GM18499 (cell line): ENCODE measurements at regions not wholly inside any gene's neighbourhood (a gene's known extent, or its start where the extent isn't known, plus 50 kb on each side); places are given as distances from the start of the nearest gene placed in this dataset.

Source experiments
- ATAC-seq: cut with Tn5 transposase; IDR thresholded peaks from one replicate; pipeline ENCODE4 v1.9.1; 2021; ENCODE audit warnings: moderate number of reproducible peaks; ENCODE audit not compliant: insufficient read depth, unreplicated experiment

DNA sequence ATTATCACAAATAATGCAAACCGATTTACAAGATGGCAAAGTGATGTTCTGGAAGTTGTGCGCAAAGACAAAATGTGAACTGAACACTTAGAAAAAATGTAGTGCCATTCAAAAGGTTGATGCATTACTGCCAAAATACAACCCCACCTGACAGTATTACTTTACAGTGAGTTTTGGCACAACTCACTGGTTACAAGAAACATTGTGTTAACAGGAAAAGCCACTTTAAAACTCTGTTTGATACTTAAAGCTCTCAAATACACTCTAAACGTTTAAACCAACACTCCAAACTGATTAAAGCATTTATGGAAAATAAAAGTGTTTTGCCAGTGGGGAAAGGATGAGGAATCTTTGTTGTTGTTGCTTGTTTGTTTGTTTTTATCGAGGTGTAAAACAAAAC lies 173.4 kb upstream of the SATB2 start:
- ATAC-seq, result no peak

GRCh38 chr2:199629301-199629700 lies 171.6 kb upstream of the SATB2 start:
- no peak for ATAC-seq

GRCh38 chr2:199627417-199627816 lies 169.7 kb upstream of the SATB2 start:
- ATAC-seq, result no peak

GRCh38 chr2:199624958-199625357 lies 167.2 kb upstream of the SATB2 start:
- ATAC-seq, result no peak

DNA sequence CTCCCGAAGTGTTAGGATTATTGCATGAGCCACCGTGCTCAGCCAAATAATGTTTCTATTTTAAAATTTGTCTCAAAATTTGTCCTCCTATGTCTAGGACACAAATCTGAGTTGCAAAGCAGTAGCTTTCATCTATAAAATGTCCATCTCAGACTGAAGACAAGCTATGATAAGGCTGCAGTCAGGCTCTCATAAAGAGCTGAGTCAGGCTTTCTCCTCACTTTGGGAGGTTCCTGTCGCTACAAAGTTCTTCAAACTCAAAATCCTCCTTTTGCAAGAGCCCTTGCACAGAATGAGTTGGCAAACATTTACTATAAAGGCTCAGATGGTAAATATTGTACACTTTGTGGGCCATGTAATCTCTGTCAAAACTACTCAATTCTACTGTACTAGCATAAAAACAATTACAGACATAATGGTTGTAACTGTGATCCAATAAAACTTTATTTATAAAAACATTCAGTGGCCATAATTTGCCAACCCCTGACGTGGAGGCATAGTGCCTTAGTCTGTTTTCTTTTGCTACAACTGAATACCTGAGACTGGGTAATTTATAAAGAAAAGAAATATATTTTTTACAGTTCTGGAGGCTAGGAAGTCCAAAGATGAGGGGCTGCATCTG lies 154.9 kb upstream of the SATB2 start:
- no peak for ATAC-seq

DNA sequence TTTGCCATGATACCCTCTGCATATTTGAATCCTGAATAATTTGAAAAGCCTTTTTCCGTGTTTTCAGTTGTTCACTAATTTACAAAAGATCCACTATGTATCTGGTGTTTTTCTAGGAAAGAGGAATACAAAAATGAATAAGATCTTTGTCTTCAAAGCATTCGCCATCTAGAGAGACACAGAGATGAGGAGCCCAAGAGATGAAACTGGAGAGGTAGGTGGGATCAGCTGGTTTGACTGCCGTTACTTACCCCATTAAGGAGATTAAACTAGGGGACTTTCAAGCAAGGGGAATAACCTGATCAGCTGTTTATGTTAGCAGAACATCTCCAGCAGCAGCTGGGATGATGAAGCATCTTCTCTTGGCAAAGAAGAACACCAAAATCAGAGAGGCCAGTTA lies 150.2 kb upstream of the SATB2 start:
- ATAC-seq, result no peak

DNA sequence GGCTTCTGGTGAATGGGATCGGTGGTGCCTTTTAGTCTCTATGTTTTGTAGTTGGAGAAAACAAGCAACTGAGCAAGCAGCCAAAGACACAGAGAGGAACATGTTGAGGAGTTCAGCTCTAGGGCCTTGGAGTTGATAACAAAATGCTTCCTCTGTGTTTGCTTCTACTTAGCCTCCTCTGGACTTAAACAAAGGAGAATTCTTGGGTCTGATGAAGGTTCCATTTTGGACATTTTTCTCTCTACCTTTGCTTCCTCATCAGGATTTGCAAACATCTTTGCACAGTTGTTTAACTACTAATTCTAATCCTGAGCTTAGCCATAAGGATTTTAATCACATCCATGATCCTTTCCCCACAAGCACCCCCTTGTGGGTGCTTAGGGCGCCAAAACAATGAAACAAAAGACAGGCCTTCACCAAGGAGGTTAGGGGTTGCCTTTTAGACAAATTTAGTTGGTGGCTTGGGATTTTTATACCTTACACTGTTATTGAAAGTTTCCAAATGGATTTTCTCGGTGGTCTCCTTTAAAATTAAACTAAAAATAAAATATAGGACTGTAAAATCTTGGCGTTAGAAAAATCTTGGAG lies 148.5 kb upstream of the SATB2 start:
- ATAC-seq, result no peak

- no peak for ATAC-seq
Observed at GRCh38 chr2:199603721-199604291, 146.1 kb upstream of the SATB2 start.

DNA sequence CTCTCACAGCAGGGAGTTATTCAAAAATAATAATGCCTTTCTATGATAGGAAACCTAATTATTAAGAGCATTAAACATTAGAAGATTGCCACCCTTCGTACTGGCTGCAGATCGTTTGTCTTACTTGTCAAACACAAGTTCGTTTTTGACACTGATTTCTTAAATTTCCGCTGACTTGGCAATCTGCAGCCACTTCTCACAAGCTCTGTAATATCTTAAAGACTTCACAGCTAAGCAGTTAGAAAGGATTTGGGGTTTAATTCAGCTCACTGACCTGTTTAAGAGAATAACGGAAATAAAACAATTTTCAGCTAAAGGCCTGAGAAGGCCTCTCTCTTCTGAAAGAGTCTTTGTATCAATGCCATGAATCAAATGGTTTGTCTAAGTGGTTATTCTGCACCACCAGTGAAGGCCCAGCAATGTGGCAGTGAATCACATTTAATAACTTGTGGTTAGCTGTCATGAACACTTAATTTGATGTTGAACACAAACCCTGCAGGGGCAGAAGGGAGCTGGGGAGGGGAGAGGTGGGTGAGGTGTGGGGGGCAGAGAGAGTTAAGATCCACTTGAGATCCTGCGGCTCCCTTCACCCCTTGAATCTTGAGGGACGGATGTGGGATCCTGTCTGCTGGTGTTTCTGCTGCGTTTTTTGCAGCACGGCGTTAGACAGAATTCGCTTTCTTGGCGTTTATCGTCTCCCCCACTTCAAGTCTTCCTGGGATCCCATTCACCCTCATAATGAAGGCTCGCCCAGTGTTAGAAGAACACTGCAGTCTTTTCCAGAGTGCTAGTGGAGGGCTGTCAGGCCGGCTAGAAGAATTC lies 145.4 kb upstream of the SATB2 start:
- ATAC-seq, result no peak

DNA sequence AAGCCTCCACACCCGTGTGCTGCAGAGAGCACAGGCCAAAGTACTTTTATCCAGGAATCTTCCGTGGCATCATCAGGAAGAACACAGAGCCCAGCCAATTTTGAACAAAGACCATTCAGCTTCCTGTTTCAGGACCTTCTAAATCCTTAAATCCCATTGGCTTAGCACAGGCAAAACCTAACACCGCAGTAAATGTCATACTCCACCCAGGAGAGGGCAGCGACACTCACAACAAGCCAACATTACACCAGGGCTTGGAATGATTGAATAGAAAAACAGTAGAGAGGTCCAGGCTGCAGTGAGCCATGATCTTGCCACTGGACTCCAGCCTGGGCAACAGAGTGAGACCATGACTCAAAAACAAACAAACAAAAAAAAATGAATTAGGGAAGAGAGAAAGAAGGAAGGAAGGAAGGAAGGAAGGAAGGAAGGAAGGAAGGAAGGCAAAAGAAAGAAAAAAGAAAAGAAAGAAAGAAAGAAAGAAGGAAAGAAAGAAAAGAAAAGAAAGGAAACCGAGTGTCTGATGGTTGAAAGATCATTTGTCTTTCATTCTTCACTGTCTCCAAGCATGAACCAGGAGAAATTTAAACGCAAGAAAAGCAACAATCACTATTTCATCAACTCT lies 144.6 kb upstream of the SATB2 start:
- ATAC-seq, result no peak

- no peak for ATAC-seq
Observed at GRCh38 chr2:199596549-199596948, 138.8 kb upstream of the SATB2 start.

DNA sequence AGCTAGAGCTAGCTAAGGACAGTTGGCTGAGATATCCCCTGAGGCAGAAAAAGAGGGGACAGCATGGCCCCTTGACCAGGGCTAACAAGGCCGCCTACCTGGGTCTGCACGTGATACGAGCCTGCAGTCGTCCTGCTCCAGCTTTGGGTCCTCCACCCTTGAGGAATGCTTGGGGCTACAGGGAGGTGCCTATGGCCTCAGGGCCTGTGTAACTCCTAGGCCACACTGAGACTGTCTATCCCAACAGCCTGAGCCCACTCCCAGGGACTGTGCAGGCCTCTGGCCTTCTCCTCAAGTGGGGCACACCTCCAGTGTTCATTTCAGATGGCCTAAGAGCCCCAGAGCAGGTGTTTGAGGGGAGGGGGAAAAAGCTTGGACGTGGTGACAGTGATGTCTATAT lies 136.7 kb upstream of the SATB2 start:
- ATAC-seq, result no peak

DNA sequence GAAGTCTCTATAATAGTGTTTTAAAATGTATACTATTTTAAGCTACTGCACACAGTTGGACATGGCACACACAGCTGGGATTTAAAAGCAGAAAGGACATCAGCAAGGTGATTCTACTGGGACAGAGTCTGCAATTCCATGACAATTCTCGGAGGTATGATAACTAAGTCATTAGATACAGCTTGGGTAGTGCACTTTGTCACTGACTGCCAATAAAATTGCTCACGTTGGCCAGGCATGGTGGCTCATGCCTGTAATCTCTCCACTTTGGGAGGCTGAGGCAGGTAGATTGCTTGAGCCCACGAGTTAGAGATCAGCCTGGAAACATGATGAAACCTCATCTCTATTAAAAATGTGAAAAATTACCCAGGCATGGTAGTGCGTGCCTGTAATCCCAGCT lies 134.1 kb upstream of the SATB2 start:
- ATAC-seq, result no peak

- ATAC-seq, result no peak
Observed at GRCh38 chr2:199590321-199591203, 132.8 kb upstream of the SATB2 start.

- ATAC-seq, result no peak
Observed at GRCh38 chr2:199589306-199589705, 131.6 kb upstream of the SATB2 start.

DNA sequence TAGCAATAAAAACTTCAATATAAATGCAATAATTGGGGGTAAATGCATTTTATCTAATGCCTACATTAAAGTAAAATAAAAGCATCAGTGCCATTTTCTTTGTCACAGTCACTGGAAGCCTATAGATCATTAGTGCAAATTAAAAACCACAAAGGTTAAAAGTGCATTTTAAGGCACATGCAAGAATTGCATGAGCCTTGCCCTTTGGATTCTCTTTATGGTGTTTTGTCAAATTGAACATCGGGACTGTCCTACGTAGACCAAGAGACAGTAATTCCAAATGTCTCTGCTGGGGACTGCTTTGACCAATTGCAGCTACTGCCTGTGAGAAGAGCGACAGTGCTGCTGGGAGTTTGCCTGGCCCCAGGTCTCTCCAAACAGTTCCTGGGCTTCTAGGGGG lies 130.3 kb upstream of the SATB2 start:
- no peak for ATAC-seq

- ATAC-seq, result no peak
Observed at GRCh38 chr2:199586646-199587045, 128.9 kb upstream of the SATB2 start.

DNA sequence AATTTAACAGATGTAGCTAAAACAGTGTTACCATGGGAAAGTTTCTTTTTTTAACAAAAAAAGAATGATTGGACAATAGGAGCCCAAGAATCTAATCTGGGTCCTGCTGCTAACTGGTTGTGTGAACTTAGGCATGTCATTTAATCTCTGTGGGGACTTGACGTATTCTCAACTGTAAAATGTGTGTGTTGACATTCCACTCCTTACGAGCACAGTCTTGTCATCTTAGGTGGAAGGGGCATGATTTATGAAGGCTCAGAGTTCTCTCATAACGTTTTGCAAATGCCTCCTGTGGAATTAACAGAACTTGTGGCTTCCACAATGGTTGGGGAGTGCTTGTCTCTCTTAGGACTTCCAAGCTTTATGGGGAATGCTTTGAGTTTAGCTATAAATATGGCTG lies 125.9 kb upstream of the SATB2 start:
- ATAC-seq, result no peak

DNA sequence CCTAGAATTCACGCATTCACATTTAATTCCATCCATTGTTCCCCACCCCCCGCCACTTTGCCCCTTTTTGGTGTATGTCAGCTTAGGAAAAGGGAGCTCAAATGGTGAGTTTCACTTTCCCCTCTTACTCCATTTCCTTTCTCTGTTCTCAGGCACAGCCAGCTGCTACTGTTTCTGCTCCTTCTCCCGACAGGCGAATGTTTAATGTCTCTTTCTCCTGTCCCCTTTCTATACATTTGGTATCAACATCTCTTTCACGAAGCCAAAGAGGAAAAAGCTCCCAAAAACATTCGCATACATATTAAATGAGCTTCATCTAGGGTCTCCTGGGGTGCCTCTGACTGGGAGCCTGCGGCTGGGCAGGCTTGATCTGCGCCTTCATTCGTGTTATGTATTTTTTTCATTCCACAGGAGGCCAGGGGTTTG lies 124.2 kb upstream of the SATB2 start:
- ATAC-seq, result no peak

GRCh38 chr2:199581408-199581807 lies 123.7 kb upstream of the SATB2 start:
- no peak for ATAC-seq
